ENCODE measurements at regions not wholly inside any gene's neighbourhood (a gene's known extent, or its start where the extent isn't known, plus 50 kb on each side); places are given as distances from the start of the nearest gene placed in this dataset.

- peak; percentile 43 for DNase-seq
- in situ Hi-C loops (cut with MboI; ENCODE audit: low pct_unique_long_range_greater_than_20kb, low sequenced_read_pairs) = no loop called here
Observed at GRCh38 chr10:62616885-62617590, 187.5 kb upstream of the ADO start.

- in situ Hi-C loops (cut with MboI; ENCODE audit: low pct_unique_long_range_greater_than_20kb, low sequenced_read_pairs) = no loop called here
Observed at GRCh38 chr10:62617652-62618051, 186.9 kb upstream of the ADO start.

DNA sequence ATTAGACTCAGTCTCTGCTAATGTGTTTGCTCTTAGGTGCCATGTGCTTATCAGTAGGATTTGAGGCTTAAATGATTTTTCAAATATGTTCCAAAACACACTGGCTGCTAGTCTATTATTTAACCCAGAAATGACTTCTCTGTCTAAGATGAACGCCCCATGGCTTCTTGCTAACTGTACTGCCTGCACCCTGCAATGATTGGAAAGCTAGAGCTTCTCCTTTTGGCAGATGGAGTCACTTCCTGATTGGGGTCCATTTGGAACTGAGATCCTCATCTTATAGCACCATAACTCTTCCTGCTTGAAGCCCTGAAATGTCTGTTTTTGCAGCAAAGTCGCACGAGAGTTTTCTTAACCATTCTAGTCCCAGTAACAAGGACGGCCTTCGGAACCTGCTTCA is 186.5 kb upstream of the ADO start:
- peak; percentile 50 for DNase-seq
- in situ Hi-C loops (cut with MboI; ENCODE audit: low pct_unique_long_range_greater_than_20kb, low sequenced_read_pairs) = no loop called here

More at GRCh38 chr10:62617652-62618051, 186.9 kb upstream of the ADO start:
- DNase-seq = no peak

DNA sequence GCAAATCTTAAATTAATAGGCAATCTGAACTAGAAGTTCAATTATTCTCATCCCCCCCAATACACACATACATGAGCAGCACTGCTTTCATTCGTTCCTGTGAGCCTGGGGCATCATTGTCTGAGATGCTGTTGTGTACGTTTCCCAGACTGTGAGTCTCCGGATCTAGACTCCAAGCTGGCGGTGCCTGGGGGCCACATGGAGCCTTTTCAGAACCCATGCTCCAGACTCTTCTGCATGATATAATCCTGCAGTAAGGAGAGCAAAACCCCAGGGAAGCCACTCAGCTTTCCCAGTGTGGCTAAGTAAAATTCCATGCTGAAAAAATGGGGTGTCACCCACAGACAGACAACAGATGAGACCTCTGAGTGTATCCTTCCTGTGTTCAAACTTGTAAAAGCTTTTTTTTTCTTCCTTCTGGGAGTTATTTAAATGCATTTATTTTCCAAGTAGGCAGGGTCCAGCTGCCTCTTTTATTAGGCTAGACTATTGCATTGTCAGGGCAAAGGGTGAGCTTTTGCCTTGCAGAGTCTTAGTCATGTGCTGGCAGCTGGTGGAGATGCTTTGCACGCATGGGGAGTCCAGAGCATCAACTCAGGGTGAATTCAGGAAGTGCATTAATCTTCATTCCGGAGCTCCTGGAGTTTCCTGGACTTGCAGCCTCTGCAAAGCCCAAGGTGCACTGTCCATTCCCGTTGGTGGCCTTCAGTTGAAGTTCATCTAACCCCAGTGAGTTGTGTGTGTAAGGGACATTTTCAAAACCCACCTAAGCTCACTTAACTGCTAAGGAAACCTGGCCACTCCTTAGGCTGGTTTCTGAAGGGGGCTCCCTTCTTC is 185.7 kb upstream of the ADO start:
- in situ Hi-C loops (cut with MboI; ENCODE audit: low pct_unique_long_range_greater_than_20kb, low sequenced_read_pairs) = no loop called here
- peak; percentile 66 for DNase-seq

GRCh38 chr10:62619413-62619738 is 185.1 kb upstream of the ADO start:
- no peak for DNase-seq
- in situ Hi-C loops (cut with MboI; ENCODE audit: low pct_unique_long_range_greater_than_20kb, low sequenced_read_pairs) = no loop called here

DNA sequence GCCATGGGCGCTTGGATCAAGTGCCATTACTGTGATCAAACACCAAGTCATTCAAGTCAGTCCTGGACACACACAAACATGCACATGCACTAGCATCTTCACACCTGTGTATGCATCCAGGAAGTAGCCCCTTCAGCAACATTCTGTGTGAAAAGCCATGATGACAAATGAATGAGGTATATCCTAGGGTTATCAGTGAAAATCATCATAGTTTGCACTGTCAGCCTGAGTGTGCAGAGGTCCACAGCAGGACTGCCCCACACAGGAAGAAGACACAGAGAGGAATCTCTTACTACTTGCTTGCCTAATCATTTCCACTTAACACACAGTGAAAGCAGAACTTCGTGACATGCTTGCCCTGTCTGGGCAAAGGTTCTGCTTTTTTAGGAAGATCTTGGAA is 184.0 kb upstream of the ADO start:
- in situ Hi-C loops (cut with MboI; ENCODE audit: low pct_unique_long_range_greater_than_20kb, low sequenced_read_pairs) = no loop called here
- DNase-seq = peak; percentile 61

DNA sequence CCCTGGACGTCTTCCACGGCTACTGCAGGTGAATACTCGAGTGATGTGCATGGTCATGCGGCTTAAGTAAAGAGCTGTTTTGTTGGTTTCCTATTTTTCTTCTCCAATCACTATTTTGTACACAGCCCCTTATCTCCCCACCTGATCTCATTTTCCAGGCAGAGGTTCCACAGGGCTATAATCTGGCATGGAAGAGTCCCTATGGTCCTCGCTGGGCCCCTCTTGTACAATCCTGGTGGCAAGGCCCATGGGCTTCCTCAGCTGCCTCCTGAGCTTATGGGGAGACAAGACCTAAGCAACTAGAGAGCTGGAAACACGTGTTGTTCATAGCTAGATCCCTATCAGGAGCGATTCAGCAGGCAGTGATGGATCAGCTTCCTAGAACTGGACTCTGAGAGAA is 181.3 kb upstream of the ADO start:
- in situ Hi-C loops (cut with MboI; ENCODE audit: low pct_unique_long_range_greater_than_20kb, low sequenced_read_pairs) = no loop called here
- no peak for DNase-seq

- in situ Hi-C loops (cut with MboI; ENCODE audit: low pct_unique_long_range_greater_than_20kb, low sequenced_read_pairs) = no loop called here
- DNase-seq = no peak
Observed at GRCh38 chr10:62625484-62625883, 179.0 kb upstream of the ADO start.

DNA sequence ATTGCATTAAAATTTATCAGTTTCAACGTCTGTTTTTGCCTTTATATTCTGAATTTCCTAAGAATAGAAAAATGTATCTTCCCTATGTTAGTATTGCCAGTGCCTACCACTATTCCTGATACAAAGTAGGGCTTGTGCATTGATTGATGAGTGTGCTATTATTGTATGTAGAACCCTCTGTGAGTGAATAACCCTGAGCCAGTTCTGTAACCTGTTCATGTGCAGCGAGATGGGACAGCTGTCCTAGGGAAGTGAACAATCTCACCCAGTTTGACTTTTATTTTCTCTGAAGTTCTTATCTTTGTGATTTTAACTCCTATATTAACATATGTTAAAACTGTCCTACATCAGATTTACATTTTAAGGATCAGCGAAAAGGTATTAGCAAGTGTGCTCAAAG is 178.4 kb upstream of the ADO start:
- in situ Hi-C loops (cut with MboI; ENCODE audit: low pct_unique_long_range_greater_than_20kb, low sequenced_read_pairs) = no loop called here
- no peak for DNase-seq

- in situ Hi-C loops (cut with MboI; ENCODE audit: low pct_unique_long_range_greater_than_20kb, low sequenced_read_pairs) = no loop called here
- no peak for DNase-seq
Observed at GRCh38 chr10:62626817-62627216, 177.7 kb upstream of the ADO start.

DNA sequence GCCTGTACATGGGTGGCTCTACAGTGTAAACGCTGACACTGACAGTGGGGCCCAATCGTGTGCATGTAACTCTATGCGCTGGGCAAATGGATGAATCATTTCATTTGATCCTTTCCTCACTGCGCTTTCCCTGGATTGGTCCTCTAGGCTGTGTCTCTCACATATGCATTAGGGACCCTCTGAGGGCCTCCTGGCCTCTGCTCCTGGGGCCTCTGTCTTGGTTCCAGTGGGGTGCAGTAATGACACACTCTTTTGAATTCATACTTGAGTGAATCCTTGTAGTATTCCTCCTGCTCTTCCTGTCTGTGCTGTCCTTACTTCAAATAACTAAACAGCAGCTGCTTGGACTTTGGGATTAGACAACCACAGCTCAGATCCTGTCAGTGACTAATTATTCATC is 176.5 kb upstream of the ADO start:
- DNase-seq = no peak
- in situ Hi-C loops (cut with MboI; ENCODE audit: low pct_unique_long_range_greater_than_20kb, low sequenced_read_pairs) = no loop called here

- in situ Hi-C loops (cut with MboI; ENCODE audit: low pct_unique_long_range_greater_than_20kb, low sequenced_read_pairs) = no loop called here
- peak; percentile 39 for DNase-seq
Observed at GRCh38 chr10:62631241-62631640, 173.3 kb upstream of the ADO start.

GRCh38 chr10:62632071-62632809 is 172.3 kb upstream of the ADO start:
- in situ Hi-C loops (cut with MboI; ENCODE audit: low pct_unique_long_range_greater_than_20kb, low sequenced_read_pairs) = no loop called here

DNA sequence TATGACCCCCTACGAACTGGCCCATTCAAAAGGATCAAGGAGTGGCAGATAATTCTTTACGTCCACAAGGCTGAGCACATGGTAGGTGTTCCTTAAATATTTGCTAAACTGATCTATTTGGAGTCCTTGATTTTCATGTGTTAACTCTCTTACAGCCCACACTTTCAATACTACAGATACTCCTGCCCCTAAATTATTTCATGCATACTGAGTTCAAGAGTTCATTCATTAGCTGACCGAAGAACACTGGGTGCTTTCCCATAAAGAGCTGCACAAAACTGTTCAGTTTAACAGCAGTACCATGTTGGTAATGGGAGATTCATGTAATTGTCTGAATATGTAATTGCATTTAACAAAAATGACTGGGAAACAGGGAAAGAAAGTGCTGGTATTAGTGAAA is 170.5 kb upstream of the ADO start:
- in situ Hi-C loops (cut with MboI; ENCODE audit: low pct_unique_long_range_greater_than_20kb, low sequenced_read_pairs) = no loop called here
- no peak for DNase-seq

More at GRCh38 chr10:62632071-62632809, 172.3 kb upstream of the ADO start:
- peak; percentile 77 for DNase-seq

DNA sequence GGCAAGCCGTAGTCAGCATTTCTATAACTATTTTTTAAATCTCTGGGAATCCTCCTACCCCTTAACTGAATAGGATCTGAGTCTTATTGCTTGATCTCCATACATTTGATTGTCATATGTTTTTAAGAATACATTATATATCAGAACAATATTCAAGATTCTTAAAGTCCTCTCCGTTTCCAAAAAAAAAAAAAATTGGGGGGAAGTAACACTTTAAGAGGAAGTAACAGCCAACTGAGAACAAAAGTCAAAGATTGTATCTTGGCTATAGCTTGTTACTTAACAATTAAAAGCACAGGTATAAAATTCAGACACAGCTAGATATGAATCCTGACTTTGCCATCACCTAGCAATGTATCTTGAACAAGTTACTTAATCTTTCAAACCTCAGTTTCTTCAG is 169.9 kb upstream of the ADO start:
- in situ Hi-C loops (cut with MboI; ENCODE audit: low pct_unique_long_range_greater_than_20kb, low sequenced_read_pairs) = no loop called here
- no peak for DNase-seq

GRCh38 chr10:62635127-62635526 is 169.4 kb upstream of the ADO start:
- in situ Hi-C loops (cut with MboI; ENCODE audit: low pct_unique_long_range_greater_than_20kb, low sequenced_read_pairs) = no loop called here

DNA sequence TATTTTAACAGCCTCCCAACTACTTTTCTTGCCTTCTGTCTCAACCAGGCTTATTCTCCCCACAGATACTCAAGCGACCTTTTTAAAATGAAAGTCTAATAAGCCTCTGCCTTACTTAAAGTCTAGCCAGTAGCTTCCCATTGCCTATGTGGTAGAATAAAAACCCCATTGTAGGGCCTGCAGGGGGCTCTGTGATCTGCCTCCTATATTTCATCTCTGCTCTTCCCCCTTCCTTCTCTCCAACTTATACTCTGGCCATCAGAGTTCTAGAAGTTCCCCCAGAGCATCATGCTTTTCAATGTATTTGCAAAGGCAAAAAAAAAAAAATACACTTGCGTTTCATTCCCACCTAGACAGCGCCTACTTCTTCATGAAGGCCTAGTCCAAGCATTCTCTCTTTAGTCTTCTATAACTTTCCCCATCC is 167.7 kb upstream of the ADO start:
- in situ Hi-C loops (cut with MboI; ENCODE audit: low pct_unique_long_range_greater_than_20kb, low sequenced_read_pairs) = no loop called here
- DNase-seq = peak; percentile 62

More at GRCh38 chr10:62635127-62635526, 169.4 kb upstream of the ADO start:
- peak; percentile 37 for DNase-seq

GRCh38 chr10:62637249-62638061 is 167.1 kb upstream of the ADO start:
- peak; percentile 63 for DNase-seq
- in situ Hi-C loops (cut with MboI; ENCODE audit: low pct_unique_long_range_greater_than_20kb, low sequenced_read_pairs) = no loop called here

- DNase-seq = peak; percentile 65
- in situ Hi-C loops (cut with MboI; ENCODE audit: low pct_unique_long_range_greater_than_20kb, low sequenced_read_pairs) = no loop called here
Observed at GRCh38 chr10:62638062-62638477, 166.4 kb upstream of the ADO start.

Measured in KBM-7 (cell line).